RWPE2 (cell line): ENCODE measurements at regions not wholly inside any gene's neighbourhood (a gene's known extent, or its start where the extent isn't known, plus 50 kb on each side); places are given as distances from the start of the nearest gene placed in this dataset.

Experiments
- ATAC-seq: fragments of 200-7000 bp; cut with Tn5 transposase; 3 replicates; pipeline ENCODE4 v1.9.1; 2021; ENCODE audit warnings: low read depth
- DNase-seq: peaks from one replicate; pipeline ENCODE4 v3.0.0-alpha.2; 2020; ENCODE audit warnings: low spot score
- H3K27ac ChIP-seq: fragments of 450-650 bp; 2 replicates; pipeline ENCODE4 v1.5.1; 2017; ENCODE audit warnings: mild to moderate bottlenecking; ENCODE audit not compliant: poor library complexity, severe bottlenecking
- H3K27me3 ChIP-seq: fragments of 250-450 bp; sonication (Bioruptor Pico); 2 replicates; pipeline ENCODE4 v1.5.1; 2021; ENCODE audit warnings: mild to moderate bottlenecking, moderate library complexity; ENCODE audit not compliant: insufficient read depth, poor library complexity, severe bottlenecking
- H3K36me3 ChIP-seq: fragments of 250-450 bp; sonication (Bioruptor Pico); 2 replicates; pipeline ENCODE4 v1.5.1; 2020; ENCODE audit warnings: low read depth, mild to moderate bottlenecking, moderate library complexity
- H3K4me1 ChIP-seq: fragments of 250-450 bp; sonication (Bioruptor Pico); 2 replicates; pipeline ENCODE4 v1.5.1; 2021; ENCODE audit warnings: mild to moderate bottlenecking, moderate library complexity; ENCODE audit not compliant: insufficient read depth, poor library complexity, severe bottlenecking
- H3K4me3 ChIP-seq: fragments of 250-450 bp; sonication (Bioruptor Pico); 2 replicates; pipeline ENCODE4 v1.5.1; 2021; ENCODE audit warnings: mild to moderate bottlenecking, moderate library complexity; ENCODE audit not compliant: severe bottlenecking
- H3K9me3 ChIP-seq: fragments of 250-450 bp; sonication (Bioruptor Pico); 2 replicates; pipeline ENCODE4 v1.5.1; 2021; ENCODE audit warnings: mild to moderate bottlenecking, moderate library complexity; ENCODE audit not compliant: severe bottlenecking
- TF ChIP-seq, protein P1 (sequence below): fragments of 450-650 bp; IDR thresholded peaks from one replicate; pipeline ENCODE4 v1.5.1; 2017; ENCODE audit warnings: mild to moderate bottlenecking, moderate library complexity; ENCODE audit not compliant: poor library complexity, severe bottlenecking

GRCh38 chr13:53759016-53759415 lies 730.4 kb downstream of the OLFM4 start:
- H3K36me3 ChIP-seq: no peaks in the 10 kb centered on the region
- no peaks in the 10 kb centered on the region for H3K27me3 ChIP-seq
- TF ChIP-seq, protein P1, sequence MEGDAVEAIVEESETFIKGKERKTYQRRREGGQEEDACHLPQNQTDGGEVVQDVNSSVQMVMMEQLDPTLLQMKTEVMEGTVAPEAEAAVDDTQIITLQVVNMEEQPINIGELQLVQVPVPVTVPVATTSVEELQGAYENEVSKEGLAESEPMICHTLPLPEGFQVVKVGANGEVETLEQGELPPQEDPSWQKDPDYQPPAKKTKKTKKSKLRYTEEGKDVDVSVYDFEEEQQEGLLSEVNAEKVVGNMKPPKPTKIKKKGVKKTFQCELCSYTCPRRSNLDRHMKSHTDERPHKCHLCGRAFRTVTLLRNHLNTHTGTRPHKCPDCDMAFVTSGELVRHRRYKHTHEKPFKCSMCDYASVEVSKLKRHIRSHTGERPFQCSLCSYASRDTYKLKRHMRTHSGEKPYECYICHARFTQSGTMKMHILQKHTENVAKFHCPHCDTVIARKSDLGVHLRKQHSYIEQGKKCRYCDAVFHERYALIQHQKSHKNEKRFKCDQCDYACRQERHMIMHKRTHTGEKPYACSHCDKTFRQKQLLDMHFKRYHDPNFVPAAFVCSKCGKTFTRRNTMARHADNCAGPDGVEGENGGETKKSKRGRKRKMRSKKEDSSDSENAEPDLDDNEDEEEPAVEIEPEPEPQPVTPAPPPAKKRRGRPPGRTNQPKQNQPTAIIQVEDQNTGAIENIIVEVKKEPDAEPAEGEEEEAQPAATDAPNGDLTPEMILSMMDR: no peak
- H3K4me3 ChIP-seq: no peak overlapping the region
- no peaks in the 10 kb centered on the region for H3K4me1 ChIP-seq
- H3K27ac ChIP-seq: no peak overlapping the region
- DNase-seq (no peak), ATAC-seq (no peak)
- no peaks in the 10 kb centered on the region for H3K9me3 ChIP-seq

DNA sequence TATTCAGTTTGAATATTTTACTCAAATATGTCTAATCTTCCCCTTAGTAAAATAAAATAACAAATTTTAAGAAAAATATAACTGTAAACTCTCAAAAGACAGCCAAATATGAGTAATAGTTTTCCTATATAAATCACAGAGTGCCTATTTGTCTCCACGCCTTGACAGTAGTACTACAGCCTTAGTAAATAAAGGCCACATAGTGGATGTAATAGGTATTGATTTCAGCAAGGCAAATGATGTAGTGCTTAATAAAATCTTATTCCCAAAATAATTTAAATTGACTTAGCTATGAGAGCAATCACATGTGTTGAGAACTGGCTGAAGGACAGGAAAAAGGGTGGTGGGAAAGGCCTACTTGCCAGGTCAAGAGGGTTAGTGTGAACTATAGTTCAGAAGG lies 747.2 kb downstream of the OLFM4 start:
- no peak for DNase-seq
- Histone ChIP-seq H3K4me3 (no peak overlapping the region), H3K27ac (no peak overlapping the region), H3K4me1 (no peaks in the 10 kb centered on the region), H3K36me3 (no peaks in the 10 kb centered on the region), H3K9me3 (no peaks in the 10 kb centered on the region), H3K27me3 (no peaks in the 10 kb centered on the region)
- TF ChIP-seq, protein P1: no peak
- ATAC-seq: no peak

- Histone ChIP-seq H3K27ac (no peak overlapping the region), H3K9me3 (no peaks in the 10 kb centered on the region), H3K27me3 (no peaks in the 10 kb centered on the region), H3K4me3 (no peak overlapping the region), H3K36me3 (no peaks in the 10 kb centered on the region), H3K4me1 (no peaks in the 10 kb centered on the region)
- ATAC-seq (no peak), DNase-seq (no peak)
- TF ChIP-seq, protein P1: no peak
Measured at GRCh38 chr13:53778937-53779336, 750.3 kb downstream of the OLFM4 start.

DNA sequence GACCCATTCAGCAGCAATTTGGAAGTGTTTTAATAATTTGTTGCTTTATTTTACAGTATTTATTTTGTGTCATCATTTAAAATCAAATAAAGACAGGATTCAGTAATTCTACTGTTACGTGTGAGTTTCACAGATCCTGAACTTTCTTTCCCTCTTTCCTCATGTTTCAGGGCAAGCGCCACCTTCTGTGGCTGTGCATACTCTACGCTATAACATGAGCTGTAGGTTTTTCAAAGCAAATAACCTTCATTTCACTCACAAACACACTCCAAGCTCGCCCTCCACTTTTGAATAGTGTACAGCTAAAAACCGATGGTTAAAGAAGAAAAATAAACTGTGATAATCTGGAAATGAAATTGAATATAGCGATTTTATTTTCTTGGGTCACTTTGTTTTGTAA lies 753.3 kb downstream of the OLFM4 start:
- Histone ChIP-seq H3K27ac (no peak overlapping the region), H3K27me3 (no peaks in the 10 kb centered on the region), H3K4me1 (no peaks in the 10 kb centered on the region), H3K36me3 (no peaks in the 10 kb centered on the region), H3K9me3 (no peaks in the 10 kb centered on the region), H3K4me3 (no peak overlapping the region)
- DNase-seq (no peak), ATAC-seq (no peak)
- TF ChIP-seq, protein P1: no peak

DNA sequence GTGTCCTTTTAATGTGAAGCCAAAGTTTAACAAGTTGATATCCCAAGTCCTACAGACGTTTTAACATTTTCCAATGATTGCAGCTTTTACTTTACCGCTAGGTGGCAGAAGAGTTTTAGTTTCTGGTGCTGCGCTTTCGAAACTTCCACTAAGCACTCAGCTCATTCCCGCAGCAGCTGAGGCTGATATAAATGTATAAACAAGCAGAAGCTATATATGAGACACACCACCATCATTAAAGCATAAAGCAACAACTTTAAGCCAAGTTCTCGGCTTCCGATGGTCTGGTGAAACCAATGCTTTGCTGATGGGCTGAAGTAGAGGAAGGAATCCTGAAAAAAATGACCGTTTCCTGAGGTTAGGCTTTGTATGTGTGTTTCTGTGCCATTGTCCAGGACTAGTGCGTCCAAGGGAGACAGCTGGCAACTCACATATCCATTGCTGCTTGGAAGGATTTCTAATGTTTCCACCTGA lies 753.9 kb downstream of the OLFM4 start:
- DNase-seq (no peak), ATAC-seq (peak; percentile 38; the same call in 1 of the 3 replicates)
- TF ChIP-seq, protein P1: peak; percentile 75
- no peak overlapping the region for H3K27ac ChIP-seq
- H3K27me3 ChIP-seq: no peaks in the 10 kb centered on the region
- H3K4me1 ChIP-seq: no peaks in the 10 kb centered on the region
- no peaks in the 10 kb centered on the region for H3K9me3 ChIP-seq
- H3K4me3 ChIP-seq: no peak overlapping the region
- H3K36me3 ChIP-seq: no peaks in the 10 kb centered on the region
